ENCODE measurements at regions not wholly inside any gene's neighbourhood (a gene's known extent, or its start where the extent isn't known, plus 50 kb on each side); places are given as distances from the start of the nearest gene placed in this dataset.

- no peak for DNase-seq (ENCODE audit: low read depth)
- no peak overlapping the region for H3K4me3 ChIP-seq (ENCODE audit: low read depth, low read length)
- no peak for TF ChIP-seq CTCF (conservative IDR thresholded peaks at IDR 0.05; ENCODE audit: low read depth, low read length)
Observed at GRCh38 chr5:138648841-138649240, 73.6 kb upstream of the HSPA9 start.

- DNase-seq (ENCODE audit: low read depth), result no peak
- H3K4me3 ChIP-seq (ENCODE audit: low read depth, low read length), result no peak overlapping the region
- TF ChIP-seq CTCF (conservative IDR thresholded peaks at IDR 0.05; ENCODE audit: low read depth, low read length), result no peak
Observed at GRCh38 chr5:138647794-138648410, 72.7 kb upstream of the HSPA9 start.

GRCh38 chr5:138647261-138647788, 72.1 kb upstream of the HSPA9 start:
- TF ChIP-seq CTCF (conservative IDR thresholded peaks at IDR 0.05; ENCODE audit: low read depth, low read length), result no peak
- no peak for DNase-seq (ENCODE audit: low read depth)
- no peak overlapping the region for H3K4me3 ChIP-seq (ENCODE audit: low read depth, low read length)

- no peak overlapping the region for H3K4me3 ChIP-seq (ENCODE audit: low read depth, low read length)
- no peak for DNase-seq (ENCODE audit: low read depth)
- TF ChIP-seq CTCF (conservative IDR thresholded peaks at IDR 0.05; ENCODE audit: low read depth, low read length), result no peak
Observed at GRCh38 chr5:138646671-138647070, 71.5 kb upstream of the HSPA9 start.

GRCh38 chr5:138645778-138646575, 70.8 kb upstream of the HSPA9 start:
- no peak for DNase-seq (ENCODE audit: low read depth)
- no peak for TF ChIP-seq CTCF (conservative IDR thresholded peaks at IDR 0.05; ENCODE audit: low read depth, low read length)
- H3K4me3 ChIP-seq (ENCODE audit: low read depth, low read length), result no peak overlapping the region

- H3K4me3 ChIP-seq (ENCODE audit: low read depth, low read length), result no peak overlapping the region
- no peak for TF ChIP-seq CTCF (conservative IDR thresholded peaks at IDR 0.05; ENCODE audit: low read depth, low read length)
- no peak for DNase-seq (ENCODE audit: low read depth)
Observed at GRCh38 chr5:138643040-138643791, 68.0 kb upstream of the HSPA9 start.
